Upper lobe of left lung (tissue), 6 donors: ENCODE measurements at regions not wholly inside any gene's neighbourhood (a gene's known extent, or its start where the extent isn't known, plus 50 kb on each side); places are given as distances from the start of the nearest gene placed in this dataset.

Experiments
- ATAC-seq, 2 donors: fragments of 200-7000 bp; cut with Tn5 transposase; one replicate each; pipeline ENCODE4 v1.9.1; 2022; ENCODE audit warnings: mild to moderate bottlenecking in 2 of 2, moderate library complexity in 2 of 2; ENCODE audit not compliant: low FRiP score in 2 of 2
- DNase-seq, 2 donors: peaks; one replicate each; pipeline ENCODE4 v3.0.0-alpha.2; 2019 to 2020
- H3K27ac ChIP-seq, 4 donors: fragments of 200-600 bp; sonication (generic); one replicate each; pipeline ENCODE4 v1.5.1; 2016 to 2019
- H3K27me3 ChIP-seq, 4 donors: fragments of 200-600 bp; sonication (generic); one replicate each; pipeline ENCODE4 v1.5.1; 2017 to 2019
- H3K36me3 ChIP-seq, 4 donors: fragments of 200-600 bp; sonication (generic); one replicate each; pipeline ENCODE4 v1.5.1; 2016 to 2019
- H3K4me1 ChIP-seq, 4 donors: fragments of 200-600 bp; sonication (generic); one replicate each; pipeline ENCODE4 v1.5.1; 2018 to 2019
- H3K4me3 ChIP-seq, 4 donors: fragments of 200-600 bp; sonication (generic); one replicate each; pipeline ENCODE4 v1.5.1; 2017 to 2019; ENCODE audit warnings: mild to moderate bottlenecking in 2 of 4, moderate library complexity in 1 of 4
- H3K9me3 ChIP-seq, 4 donors: fragments of 200-600 bp; sonication (generic); one replicate each; pipeline ENCODE4 v1.5.1; 2018 to 2019
- EP300 ChIP-seq, 4 donors: sonication (generic); formaldehyde crosslinking; IDR thresholded peaks; one replicate each; pipeline ENCODE4 v1.5.1; 2017; ENCODE audit warnings: antibody characterized with exemption in 4 of 4, control low read depth in 2 of 4
- POLR2A ChIP-seq, 4 donors: fragments of 450-650 bp; IDR thresholded peaks; one replicate each; pipeline ENCODE4 v1.5.1; 2016 to 2017; ENCODE audit warnings: antibody characterized with exemption in 4 of 4, mild to moderate bottlenecking in 2 of 4
- POLR2AphosphoS5 ChIP-seq, 2 donors: sonication (generic); formaldehyde crosslinking; IDR thresholded peaks; one replicate each; pipeline ENCODE4 v1.5.1; 2017; ENCODE audit warnings: antibody characterized with exemption in 2 of 2
- WGBS, 2 donors: methylation state at CpG; one replicate each; pipeline ENCODE4 v1.1.5; 2017 to 2018; 5-methylcytosine and 5-hydroxymethylcytosine counted together
- TF ChIP-seq, protein P1 (sequence below), 6 experiments: fragments of 450-650 bp in 4 of 6; fragments of 200-600 bp in 2 of 6; sonication (generic) in 2 of 6; IDR thresholded peaks; one replicate each; pipeline ENCODE4 v1.5.1; 2016 to 2019; ENCODE audit warnings: antibody characterized with exemption in 6 of 6
- donor health status: DM: no; HTN: no; CAD: no; lungs with moderate emphysema.
- donor health status: DM: no; HTN: yes; CAD: no; lungs with severe emphysema.

DNA sequence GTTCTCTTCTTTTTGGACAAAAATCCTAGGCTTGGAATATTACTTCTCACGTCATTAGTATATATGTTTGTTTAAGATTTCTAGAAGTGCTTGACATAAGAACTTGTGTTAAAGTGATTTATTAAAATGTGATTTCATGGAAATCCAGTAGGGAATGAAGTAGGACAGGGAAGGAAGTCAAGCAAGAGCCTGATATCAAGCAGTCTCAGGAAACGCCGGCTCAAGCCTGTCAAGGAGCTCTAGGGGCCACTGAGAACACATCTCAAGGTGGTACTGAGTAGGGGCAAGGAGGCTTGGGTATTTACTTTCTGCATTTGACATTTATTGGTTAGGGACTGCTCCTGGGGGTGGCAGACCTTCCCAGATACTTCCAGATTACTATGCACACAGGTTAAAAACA lies 920.9 kb upstream of the GJE1 start:
- Histone ChIP-seq H3K4me3 (no peak overlapping the region), H3K36me3 (no peaks in the 10 kb centered on the region), H3K4me1 (no peaks in the 10 kb centered on the region), H3K27me3 (no peaks in the 10 kb centered on the region), H3K9me3 (no peaks in the 10 kb centered on the region), H3K27ac (no peak overlapping the region)
- no peak for ATAC-seq
- TF ChIP-seq, protein P1, sequence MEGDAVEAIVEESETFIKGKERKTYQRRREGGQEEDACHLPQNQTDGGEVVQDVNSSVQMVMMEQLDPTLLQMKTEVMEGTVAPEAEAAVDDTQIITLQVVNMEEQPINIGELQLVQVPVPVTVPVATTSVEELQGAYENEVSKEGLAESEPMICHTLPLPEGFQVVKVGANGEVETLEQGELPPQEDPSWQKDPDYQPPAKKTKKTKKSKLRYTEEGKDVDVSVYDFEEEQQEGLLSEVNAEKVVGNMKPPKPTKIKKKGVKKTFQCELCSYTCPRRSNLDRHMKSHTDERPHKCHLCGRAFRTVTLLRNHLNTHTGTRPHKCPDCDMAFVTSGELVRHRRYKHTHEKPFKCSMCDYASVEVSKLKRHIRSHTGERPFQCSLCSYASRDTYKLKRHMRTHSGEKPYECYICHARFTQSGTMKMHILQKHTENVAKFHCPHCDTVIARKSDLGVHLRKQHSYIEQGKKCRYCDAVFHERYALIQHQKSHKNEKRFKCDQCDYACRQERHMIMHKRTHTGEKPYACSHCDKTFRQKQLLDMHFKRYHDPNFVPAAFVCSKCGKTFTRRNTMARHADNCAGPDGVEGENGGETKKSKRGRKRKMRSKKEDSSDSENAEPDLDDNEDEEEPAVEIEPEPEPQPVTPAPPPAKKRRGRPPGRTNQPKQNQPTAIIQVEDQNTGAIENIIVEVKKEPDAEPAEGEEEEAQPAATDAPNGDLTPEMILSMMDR (IDR thresholded peaks at IDR 0.05), result no peak
- TF ChIP-seq POLR2AphosphoS5 (IDR thresholded peaks at IDR 0.05), result no peak
- TF ChIP-seq POLR2A (IDR thresholded peaks at IDR 0.05), result no peak
- no peak for TF ChIP-seq EP300 (IDR thresholded peaks at IDR 0.05)
- no peak for DNase-seq
- 53 to 54% methylated on average over 3 of the region's 3 CpGs for WGBS, 2 donors

DNA sequence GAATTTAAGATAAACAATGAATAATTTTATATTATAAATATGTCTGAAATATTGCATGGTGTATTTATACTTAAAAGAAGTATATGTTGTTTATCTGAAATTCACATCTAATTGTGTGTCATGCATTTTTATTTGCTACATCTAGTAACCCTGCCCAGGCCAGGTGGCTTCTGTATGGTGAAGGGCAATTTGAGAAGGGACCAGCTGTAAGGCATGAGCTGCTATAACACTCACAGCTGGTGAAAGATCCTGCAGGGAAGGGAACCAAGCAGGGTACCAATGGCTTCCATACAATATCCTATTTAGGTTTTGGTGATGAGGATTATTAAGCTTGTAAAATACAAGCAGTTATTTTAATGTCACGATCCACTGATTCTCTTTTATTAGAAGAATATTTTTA lies 921.8 kb upstream of the GJE1 start:
- no peaks in the 10 kb centered on the region for H3K36me3 ChIP-seq
- no peak for ATAC-seq
- H3K4me3 ChIP-seq, result no peak overlapping the region
- no peaks in the 10 kb centered on the region for H3K27me3 ChIP-seq
- no peak for DNase-seq
- TF ChIP-seq EP300 (IDR thresholded peaks at IDR 0.05) (no peak), POLR2A (IDR thresholded peaks at IDR 0.05) (no peak)
- TF ChIP-seq, protein P1 (IDR thresholded peaks at IDR 0.05), result no peak
- H3K9me3 ChIP-seq, result no peaks in the 10 kb centered on the region
- 0 to 54% methylated on average over 1 of the region's 1 CpG for WGBS, 2 donors
- H3K27ac ChIP-seq, result no peak overlapping the region
- no peaks in the 10 kb centered on the region for H3K4me1 ChIP-seq

DNA sequence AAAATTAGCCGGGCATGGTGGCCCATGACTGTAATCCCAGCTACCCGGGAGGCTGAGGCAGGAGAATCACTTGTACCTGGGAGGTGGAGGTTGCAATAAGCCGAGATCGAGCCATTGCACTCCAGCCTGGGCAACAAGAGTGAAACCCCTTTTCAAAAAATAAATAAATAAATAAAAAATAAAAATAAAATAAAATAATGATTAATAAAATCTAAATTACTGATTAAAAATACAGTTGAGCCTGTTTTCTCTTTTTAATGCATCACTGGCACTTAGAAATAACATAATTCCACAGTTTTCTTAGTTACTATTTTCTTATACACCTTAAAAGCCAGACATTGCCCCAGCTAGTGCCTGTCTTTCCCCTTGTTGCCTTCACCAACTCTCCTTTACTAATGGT lies 922.8 kb upstream of the GJE1 start:
- ATAC-seq (no peak), DNase-seq (no peak)
- TF ChIP-seq POLR2AphosphoS5 (IDR thresholded peaks at IDR 0.05), result no peak
- TF ChIP-seq, protein P1 (IDR thresholded peaks at IDR 0.05), result no peak
- TF ChIP-seq POLR2A (IDR thresholded peaks at IDR 0.05), result no peak
- no peak for TF ChIP-seq EP300 (IDR thresholded peaks at IDR 0.05)
- Histone ChIP-seq H3K4me3 (no peak overlapping the region), H3K27ac (no peak overlapping the region), H3K9me3 (no peaks in the 10 kb centered on the region), H3K36me3 (no peaks in the 10 kb centered on the region), H3K27me3 (no peaks in the 10 kb centered on the region), H3K4me1 (no peaks in the 10 kb centered on the region)
- WGBS, 2 donors, result 69 to 94% methylated on average over 4 of the region's 4 CpGs

DNA sequence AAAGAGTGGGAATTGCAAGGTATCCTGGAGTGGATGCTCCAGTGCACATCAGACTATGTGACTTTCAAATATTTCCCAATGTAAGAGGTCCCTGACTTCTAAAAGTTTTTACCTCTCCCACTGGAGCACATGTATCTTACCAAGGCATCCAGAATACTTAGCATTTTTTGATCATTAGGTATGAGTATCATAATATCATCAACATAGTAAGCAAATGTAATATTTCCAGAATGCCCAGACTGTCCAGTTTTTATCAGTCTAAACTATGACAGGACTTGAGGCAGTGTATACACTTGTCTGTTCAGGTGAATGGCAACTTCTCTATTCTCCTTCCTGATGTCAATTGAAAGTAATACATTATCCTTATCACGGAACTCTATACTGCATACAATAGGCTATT lies 924.6 kb upstream of the GJE1 start:
- no peaks in the 10 kb centered on the region for H3K4me1 ChIP-seq
- no peak for TF ChIP-seq EP300 (IDR thresholded peaks at IDR 0.05)
- TF ChIP-seq POLR2AphosphoS5 (IDR thresholded peaks at IDR 0.05), result no peak
- no peak for TF ChIP-seq POLR2A (IDR thresholded peaks at IDR 0.05)
- TF ChIP-seq, protein P1 (IDR thresholded peaks at IDR 0.05), result no peak
- no peak overlapping the region for H3K27ac ChIP-seq
- 79 to 92% methylated on average over 1 of the region's 1 CpG for WGBS, 2 donors
- DNase-seq (no peak), ATAC-seq (no peak)
- H3K27me3 ChIP-seq, result no peaks in the 10 kb centered on the region
- no peak overlapping the region for H3K4me3 ChIP-seq
- no peaks in the 10 kb centered on the region for H3K36me3 ChIP-seq
- H3K9me3 ChIP-seq, result no peaks in the 10 kb centered on the region

GRCh38 chr6:141203902-141204575 lies 928.7 kb upstream of the GJE1 start:
- no peak for ATAC-seq
- 78 to 80% methylated on average over 4 of the region's 4 CpGs for WGBS, 2 donors
- TF ChIP-seq POLR2AphosphoS5 (IDR thresholded peaks at IDR 0.05), result no peak
- TF ChIP-seq, protein P1 (IDR thresholded peaks at IDR 0.05), result no peak
- peak in 1 of 4 donors; percentile 66 for TF ChIP-seq EP300 (IDR thresholded peaks at IDR 0.05)
- no peak for TF ChIP-seq POLR2A (IDR thresholded peaks at IDR 0.05)

More at GRCh38 chr6:141203902-141204575, 928.7 kb upstream of the GJE1 start:
- Histone ChIP-seq H3K27ac (no peak overlapping the region), H3K9me3 (no peaks in the 10 kb centered on the region), H3K27me3 (no peaks in the 10 kb centered on the region), H3K4me1 (no peaks in the 10 kb centered on the region), H3K4me3 (no peak overlapping the region), H3K36me3 (no peaks in the 10 kb centered on the region)
- DNase-seq, result no peak
